Choroid plexus epithelial cell (primary cell): ENCODE measurements at regions not wholly inside any gene's neighbourhood (a gene's known extent, or its start where the extent isn't known, plus 50 kb on each side); places are given as distances from the start of the nearest gene placed in this dataset.
"Not testable (repeated sequence)": the region's sequence is repeated elsewhere in the genome, so short reads cannot be mapped to it uniquely, and the experiment has no call there.

Source experiments
- DNase-seq: peaks from one replicate; pipeline ENCODE4 v3.0.0-alpha.2; 2010; ENCODE audit warnings: low read depth
- H3K4me3 ChIP-seq: 2 replicates; pipeline ENCODE4 v1.5.1; 2011; ENCODE audit warnings: low read depth, mild to moderate bottlenecking, control low read depth, low read length, moderate library complexity
- TF ChIP-seq, protein P1 (sequence below): conservative IDR thresholded peaks from 2 replicates; pipeline ENCODE4 v1.5.1; 2011; ENCODE audit warnings: low read depth, mild to moderate bottlenecking, control low read depth, inconsistent platforms, low read length, moderate library complexity

DNA sequence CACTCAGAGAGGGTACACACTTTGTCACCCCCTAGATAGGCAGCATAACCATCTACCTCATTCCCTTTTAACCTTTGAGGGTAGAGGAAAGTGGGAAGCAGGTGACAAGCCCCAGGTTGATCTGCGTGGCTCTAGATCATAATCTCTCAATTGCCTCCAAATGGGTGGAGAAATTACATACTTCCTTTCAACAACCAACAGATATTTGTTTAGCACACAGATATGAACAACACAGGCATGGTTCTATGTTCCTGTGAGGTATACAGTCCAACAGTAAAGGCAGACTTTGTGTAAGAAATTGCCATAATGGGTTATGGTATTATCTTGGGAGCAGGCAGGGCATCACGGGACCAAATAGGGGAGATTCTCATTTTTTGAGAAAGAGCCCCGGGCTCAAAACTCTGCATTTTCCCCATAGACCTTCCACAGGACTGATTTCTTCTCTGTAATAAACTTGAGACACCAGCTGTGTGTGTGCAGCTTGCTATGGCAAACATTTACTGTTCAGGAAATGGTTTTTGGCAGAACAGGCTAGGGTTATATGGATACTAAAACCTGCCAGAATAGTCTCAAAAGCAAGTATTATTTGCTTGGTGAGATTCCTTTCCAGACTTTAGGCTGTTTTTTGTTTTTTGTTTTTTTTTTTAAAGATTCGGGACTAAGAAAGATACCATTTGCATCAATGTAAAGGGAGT is 126.2 kb downstream of the CD164 start:
- TF ChIP-seq, protein P1, sequence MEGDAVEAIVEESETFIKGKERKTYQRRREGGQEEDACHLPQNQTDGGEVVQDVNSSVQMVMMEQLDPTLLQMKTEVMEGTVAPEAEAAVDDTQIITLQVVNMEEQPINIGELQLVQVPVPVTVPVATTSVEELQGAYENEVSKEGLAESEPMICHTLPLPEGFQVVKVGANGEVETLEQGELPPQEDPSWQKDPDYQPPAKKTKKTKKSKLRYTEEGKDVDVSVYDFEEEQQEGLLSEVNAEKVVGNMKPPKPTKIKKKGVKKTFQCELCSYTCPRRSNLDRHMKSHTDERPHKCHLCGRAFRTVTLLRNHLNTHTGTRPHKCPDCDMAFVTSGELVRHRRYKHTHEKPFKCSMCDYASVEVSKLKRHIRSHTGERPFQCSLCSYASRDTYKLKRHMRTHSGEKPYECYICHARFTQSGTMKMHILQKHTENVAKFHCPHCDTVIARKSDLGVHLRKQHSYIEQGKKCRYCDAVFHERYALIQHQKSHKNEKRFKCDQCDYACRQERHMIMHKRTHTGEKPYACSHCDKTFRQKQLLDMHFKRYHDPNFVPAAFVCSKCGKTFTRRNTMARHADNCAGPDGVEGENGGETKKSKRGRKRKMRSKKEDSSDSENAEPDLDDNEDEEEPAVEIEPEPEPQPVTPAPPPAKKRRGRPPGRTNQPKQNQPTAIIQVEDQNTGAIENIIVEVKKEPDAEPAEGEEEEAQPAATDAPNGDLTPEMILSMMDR, result no peak
- H3K4me3 ChIP-seq, result no peak overlapping the region
- DNase-seq, result peak; percentile 12

DNA sequence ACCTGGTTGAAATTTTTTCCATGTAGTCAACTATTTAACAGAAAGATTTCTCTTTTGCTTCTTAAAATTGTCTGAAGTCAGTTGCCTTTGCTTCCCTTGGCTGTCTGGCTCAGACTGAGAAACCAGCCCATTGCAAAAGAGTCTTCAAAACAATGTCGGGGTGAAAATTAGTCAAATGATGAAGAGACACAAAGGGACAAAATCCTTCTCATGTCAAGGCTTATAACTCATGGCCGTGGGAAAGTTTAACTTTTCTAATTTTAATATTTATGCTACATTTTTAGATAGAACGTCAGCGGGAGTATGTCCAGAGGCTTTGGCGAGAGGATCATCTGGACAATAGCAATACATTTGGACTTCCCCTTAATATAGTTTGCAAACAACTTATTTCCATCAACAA is 127.2 kb downstream of the CD164 start:
- H3K4me3 ChIP-seq, result no peak overlapping the region
- TF ChIP-seq, protein P1, result no peak
- DNase-seq, result no peak

DNA sequence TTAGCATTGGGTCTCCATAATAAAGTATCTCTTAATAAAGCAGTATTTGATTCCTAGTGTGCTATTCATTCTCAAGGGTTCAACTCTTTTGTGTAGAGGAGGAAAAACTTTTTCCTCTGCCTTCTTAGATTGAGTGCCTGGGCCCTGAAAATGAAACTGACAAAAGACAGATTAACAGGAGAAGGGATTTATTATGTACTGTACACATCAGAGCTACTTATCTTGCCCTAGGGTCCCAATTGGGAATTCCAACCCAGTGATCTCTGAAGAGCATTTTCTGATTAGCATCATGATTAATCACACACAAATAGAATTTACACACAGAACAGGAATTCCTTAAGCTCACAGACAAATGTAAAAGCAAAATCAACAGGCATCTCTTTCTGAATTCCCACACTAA is 128.9 kb downstream of the CD164 start:
- no peak for DNase-seq
- TF ChIP-seq, protein P1, result no peak
- H3K4me3 ChIP-seq, result no peak overlapping the region

DNA sequence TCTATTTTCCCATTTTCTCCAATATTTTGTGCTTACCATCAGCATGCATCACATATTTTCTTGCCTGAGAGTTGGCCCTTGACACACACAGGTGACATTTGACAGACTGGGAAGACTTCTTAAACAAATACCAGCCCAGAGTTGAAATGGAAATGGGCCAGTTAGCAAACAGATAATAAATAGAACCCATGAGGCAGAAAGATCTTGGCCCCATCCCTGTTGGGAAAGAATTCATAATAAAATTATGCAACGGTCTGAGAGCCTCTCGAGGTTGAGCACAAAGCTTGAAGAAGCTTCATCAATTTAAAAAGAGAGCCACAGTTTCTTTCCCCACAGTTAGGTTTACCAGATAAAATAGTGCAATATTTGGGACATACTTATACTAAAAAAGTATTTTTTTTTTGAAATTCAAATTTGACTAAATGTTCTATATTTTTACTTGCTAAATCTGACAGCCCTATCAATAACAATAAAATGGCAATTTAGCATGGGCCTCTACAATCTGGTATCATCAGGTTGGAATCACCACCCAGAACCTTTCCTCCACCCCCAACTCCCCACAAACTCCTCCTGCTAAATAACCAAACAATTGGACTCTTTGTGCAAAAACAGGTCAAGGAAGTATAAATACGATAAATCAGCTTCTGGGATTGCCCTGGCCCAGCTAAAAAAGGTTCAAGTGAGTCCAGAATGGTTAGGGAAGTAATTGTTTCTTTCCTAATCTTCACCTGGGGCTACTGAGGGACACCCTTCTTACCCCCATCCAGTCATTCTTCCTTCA is 129.8 kb downstream of the CD164 start:
- H3K4me3 ChIP-seq, result no peak overlapping the region
- TF ChIP-seq, protein P1, result no peak
- DNase-seq, result no peak

DNA sequence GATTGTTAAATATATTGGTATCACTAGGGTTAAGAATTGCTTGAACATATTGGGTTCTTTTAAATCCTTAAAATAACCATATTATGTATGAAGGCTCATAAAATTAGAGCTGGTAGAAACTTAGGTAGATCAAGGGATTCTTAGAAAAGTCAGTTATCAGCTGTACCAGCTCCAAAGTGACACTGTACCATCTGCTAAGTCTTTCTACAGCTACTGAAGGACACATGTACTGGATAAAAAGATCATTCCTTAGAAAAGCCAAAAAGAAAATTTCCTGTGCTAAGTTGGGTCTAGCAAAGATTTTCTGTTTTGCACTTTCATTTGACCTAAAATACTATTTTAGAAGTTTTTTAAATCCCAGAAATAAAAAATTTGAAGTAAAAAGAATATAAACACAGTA is 130.4 kb downstream of the CD164 start:
- H3K4me3 ChIP-seq, result no peak overlapping the region
- DNase-seq, result no peak
- TF ChIP-seq, protein P1, result no peak

DNA sequence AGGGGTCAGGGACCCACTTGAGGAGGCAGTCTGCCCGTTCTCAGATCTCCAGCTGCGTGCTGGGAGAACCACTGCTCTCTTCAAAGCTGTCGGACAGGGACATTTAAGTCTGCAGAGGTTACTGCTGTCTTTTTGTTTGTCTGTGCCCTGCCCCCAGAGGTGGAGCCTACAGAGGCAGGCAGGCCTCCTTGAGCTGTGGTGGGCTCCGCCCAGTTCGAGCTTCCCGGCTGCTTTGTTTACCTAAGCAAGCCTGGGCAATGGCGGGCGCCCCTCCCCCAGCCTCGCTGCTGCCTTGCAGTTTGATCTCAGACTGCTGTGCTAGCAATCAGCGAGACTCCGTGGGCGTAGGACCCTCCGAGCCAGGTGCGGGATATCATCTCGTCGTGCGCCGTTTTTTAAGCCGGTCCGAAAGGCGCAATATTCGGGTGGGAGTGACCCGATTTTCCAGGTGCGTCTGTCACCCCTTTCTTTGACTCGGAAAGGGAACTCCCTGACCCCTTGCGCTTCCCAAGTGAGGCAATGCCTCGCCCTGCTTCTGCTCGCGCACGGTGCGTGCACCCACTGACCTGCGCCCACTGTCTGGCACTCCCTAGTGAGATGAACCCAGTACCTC is 131.6 kb downstream of the CD164 start:
- DNase-seq, H3K4me3 ChIP-seq: not testable (repeated sequence)
